ENCODE measurements at regions not wholly inside any gene's neighbourhood (a gene's known extent, or its start where the extent isn't known, plus 50 kb on each side); places are given as distances from the start of the nearest gene placed in this dataset.

DNA sequence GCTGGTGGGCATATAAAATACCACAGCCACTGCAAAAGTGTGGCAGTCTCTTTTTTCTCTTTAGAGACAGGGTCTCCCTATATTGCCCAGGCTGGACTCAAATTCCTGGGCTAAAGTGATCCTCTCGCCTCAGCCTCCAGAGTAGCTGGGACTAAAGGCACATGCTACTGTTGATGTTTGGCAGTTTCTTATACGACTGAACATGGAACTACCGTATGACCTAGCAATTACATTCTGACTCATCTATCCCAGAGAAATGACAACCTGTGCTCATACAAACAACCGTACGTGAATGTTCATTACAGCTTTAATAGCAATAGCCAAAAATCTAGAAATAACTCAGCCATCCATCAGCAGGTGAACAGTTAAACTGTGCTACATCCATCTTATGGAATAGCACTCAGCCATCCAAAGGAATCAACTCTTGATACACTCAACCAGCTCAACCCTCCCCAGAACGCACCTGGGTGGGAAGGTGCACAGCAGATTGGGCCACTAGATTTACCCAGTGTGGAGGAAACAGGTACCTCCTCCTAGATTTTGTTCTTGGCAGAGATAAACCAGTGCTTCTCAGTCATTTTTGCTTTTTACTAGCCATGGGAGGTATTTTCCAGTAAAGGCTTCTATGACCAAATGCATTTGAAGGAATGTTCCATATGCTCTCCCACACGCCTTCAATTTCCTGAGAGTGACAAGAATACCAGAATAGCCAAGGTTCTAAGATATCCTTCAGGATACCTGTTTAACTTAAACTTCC lies 130.5 kb downstream of the MED15 start:
- no peak for DNase-seq

DNA sequence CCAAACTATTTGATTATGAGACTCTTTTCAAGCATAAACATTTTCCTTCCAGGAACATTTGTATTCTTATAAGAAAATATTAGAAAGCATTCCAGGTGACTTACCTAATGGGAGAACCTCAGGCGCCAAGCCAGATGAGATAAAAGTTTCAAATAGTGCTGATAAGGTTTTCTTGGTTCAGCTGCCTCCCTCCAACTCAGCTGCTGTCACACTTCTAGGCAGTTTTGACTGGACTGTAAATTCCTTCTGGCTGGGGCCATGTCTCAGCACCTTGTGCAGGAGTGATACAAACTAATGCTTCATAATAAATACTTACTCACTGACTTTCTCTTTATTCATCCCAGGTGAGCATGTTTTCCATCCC lies 131.1 kb downstream of the MED15 start:
- no peak for DNase-seq

DNA sequence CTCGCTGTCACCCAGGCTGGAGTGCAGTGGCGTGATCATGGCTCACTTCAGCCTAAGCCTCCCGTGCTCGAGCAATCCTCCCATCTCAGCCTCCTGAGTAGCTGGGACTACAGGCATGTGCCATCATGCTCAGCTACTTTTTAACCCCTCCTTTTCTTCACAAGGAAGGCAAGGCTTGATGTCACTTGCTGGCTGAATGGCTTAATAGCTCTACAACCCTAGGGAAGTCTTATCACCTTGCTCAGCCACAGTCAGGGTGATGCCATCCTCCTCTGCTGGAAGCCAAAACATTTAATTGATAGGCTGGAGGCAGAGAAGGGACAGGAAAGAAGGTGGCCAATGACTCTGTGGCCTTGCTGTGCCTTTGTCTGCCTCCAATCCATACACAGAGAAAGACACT lies 131.9 kb downstream of the MED15 start:
- DNase-seq = no peak

DNA sequence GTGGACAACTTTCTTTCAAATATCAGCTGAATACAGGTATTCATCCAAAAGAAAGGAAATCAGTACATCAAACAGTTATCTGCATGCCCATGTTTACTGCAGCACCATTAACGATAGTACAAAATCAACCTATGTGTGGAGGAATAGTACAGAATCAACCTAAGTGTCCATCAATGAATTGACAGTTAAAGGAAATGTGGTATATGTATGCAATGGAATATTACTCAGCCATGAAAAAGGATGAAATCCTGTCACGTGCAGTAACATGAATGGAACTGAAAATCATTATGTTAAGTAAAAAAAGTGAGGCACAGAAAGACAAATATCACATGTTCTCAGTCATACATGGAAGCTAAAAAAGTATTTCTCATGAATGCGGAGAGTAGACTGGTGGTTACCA lies 132.3 kb downstream of the MED15 start:
- DNase-seq = no peak

DNA sequence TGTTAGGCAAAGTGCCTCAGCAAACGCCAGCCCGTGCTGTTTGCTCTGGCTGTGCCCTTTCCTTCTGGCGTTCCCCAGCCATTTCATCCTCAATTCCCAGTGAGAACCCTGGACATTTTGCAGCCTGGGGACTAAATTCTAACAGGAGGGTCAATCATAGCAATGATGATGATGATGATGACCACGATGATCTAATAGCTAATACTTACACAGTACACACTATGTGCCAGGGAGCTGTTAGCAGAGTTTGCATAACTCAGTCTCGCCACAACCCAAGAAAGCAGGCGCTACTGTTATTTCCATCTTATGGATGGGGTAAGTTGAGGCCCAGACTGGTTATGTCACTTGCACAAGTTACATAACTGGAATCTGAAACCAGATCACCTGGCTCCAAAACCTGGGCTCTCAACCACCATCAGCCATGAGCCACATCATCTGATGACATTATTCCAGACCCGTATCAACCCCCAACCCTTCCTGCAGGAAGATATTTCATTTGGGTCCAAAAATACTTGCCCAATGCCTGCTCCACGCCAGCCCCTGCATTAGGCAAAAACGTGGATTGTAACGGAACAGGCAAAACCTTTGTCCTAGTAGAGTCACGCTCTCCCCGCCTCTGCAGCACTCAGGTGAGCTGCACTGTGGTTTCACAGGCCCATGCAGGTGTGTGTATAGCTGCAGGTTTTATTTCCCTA lies 132.6 kb upstream of the SERPIND1 start:
- DNase-seq = no peak

DNA sequence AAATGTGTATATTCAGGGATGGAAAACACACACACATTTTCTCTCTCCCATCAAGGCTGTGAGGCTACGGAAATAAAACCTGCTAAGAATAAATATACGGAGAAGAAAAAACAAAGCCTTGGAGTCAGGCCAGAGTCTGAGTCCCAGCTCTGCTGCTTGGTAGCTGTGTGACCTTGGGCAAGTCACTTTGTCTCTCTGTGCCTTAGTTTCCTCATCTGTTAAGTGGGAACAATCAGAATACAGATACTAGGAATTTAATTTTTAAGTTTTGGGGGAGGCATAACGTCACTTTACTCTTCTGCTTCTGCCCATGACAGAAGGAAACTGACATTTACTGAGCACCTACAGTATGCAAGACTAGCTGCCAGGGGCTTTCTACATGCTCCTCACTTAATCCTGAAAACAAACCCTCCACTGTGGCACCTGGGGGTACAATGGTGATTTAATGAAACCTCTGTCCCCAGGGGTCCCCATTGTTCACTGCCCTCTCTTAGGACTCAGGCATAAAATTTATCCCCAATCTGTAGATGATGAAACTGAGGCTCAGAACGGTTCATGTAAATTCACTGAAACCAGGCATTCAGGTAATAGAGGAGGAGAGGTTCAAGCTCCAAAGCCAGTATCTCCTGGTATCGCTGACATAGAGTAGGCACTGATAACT lies 131.9 kb upstream of the SERPIND1 start:
- no peak for DNase-seq

DNA sequence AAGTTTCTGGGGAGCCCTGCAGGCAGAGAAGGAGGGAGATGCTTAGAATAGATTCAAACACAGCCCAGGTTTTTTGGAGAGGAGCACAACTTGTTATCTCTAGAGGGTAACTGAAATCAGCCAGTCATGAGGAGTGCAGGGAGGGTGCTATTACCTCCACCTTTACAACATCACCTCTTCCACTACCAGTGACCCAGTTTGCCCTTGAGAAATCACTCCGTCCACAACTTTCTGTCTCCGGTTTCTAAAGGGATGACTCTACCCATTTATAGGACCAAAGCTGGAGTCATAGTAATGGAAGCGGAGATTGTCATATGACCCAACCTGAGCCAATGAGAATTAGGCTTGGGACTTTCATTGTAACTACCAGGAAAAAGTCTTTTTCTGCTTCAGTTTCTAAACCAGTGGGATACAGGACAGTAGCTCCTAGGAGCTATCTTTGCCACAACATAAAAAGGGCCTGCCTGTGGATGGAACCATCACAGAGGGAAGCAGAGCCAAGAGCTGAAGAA lies 131.2 kb upstream of the SERPIND1 start:
- no peak for DNase-seq

DNA sequence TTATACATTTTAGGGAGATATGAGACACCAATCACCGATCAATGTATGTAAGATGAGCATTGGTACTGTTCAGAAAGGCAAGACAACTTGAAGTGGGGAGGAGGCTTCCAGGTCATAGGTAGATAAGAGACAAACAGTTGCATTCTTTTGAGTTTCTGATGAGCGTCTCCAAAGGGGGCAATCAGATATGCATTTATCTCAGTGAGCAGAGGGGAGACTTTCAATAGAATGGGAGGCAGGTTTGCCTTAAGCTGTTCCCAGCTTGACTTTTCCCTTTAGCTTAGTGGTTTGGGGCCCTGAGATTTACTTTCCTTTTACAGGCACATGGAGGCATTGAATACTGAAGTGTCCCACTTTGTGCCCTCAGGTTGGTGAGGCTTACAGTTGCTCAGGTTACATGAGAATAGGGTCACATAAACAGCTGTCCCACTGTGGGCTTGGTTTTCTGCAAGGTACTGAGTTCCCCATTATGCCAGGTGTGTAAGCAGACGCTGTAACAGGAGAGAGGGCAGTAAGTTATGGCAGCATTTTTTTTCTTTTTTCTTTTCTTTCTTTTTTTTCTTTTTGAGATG lies 129.8 kb upstream of the SERPIND1 start:
- no peak for DNase-seq

DNA sequence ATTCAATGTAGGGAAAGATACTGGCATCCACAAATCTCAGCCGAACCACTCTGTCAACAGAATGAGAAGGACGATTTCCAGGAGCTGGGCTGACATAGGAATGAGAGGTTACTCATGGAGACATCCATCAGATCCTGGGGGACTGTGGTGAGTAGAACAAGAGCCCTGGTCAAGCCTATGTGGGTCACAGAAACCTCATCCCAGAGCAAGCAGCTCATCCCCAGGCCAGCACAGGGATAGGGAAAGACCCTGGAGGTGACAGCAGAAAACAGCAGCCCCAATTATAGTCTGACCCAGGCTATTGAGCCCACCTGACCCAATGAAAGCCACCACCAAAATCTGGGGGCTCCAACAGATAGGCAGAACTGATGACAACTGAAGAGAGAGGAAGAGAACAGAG lies 128.0 kb upstream of the SERPIND1 start:
- DNase-seq = no peak

DNA sequence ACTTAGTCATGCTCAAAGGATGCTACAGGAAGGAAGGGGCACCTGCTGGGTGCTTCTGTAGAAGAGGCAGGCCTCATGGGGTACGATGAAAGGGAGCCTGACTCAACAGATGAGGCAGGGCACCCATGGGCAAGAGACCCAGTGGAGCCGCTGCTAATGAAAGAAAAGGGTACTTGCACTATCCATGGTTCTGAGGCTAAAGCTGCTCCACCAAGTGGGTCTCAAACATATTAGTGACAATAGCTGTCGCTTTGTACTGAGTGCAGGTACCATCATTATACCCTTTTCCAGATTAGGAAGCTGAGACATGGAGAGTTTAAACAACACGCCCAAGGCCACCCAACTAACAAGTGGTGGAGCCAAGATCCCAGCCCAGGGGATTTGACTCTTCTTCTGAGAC lies 127.5 kb upstream of the SERPIND1 start:
- DNase-seq = no peak

DNA sequence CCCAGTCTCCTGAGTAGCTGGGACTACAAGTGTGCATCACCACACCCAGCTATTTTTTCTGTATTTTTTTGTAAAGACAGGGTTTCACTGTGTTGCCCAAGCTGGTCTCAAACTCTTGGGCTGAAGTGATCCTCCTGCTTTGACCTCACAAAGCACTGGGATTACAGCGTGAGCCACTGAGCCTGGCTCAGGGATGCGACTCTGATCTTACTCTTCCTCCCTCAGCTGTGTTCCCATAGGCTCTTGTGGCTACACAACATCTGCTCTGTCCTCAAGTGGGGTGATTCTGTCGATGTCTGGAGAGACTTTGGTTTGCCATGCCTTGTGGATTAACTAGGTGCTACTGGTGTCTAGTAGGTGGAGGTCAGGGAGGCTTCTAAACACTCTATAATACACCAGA lies 127.0 kb upstream of the SERPIND1 start:
- no peak for DNase-seq

DNA sequence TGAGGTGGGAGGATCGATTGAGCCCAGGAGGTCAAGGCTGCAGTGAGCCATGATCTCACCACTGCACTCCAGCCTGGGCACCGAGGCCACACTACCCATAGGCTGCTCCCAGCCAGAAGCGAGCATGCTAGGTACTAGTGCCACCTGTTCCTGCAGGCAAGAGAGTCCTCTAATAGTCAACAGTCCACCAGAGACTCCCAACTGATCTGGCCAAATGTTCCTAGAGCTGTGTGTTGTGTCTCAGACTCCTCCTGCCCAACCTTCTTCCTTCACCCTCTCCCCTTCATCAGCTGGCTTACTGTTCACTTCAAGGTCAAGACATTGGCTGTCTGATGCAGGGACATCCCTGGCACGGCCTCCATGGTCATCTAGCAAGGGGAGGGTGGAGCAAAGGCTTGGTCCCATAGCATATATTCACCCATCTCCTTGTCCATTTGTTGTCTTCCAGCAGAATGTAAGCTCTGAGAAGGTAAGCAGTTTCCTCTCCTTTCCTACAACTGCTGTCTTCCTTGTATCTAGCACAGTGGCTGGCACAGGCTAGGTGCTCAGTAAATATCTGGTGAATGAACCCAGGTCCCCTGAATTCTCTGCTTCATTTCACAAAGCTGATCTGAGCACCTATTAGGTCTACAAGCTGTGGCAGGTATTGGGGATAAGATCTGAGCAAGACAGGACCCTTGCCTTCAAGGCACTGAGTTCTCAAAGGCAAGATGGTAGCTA lies 126.2 kb upstream of the SERPIND1 start:
- no peak for DNase-seq

DNA sequence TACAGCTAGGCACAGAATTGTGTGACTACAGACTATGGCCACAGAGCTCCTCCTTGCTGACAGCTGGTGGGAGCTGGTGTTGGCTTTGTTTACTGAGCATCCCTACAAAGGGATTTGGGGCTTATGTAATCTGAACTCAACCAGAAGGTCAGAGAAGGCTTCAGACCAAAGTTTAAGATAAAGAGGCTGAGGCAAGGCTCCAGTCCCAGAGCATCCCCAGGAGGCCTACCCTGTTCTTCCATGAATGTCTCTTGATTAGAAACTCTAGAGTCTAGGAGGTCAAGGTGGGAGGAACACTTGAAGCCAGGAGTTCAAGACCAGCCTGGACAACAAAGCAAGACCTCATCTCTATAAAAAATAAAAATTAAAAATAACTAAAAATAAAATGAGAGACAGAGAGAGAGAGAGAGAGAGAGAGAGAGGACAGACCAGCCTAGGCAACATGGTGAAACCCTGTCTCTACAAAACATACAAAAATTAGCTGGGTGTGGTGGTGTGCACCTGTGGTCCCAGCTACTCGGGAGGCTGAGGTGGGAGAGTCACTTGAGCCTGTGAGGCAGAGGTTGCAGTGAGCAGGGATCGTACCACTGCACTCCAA lies 125.5 kb upstream of the SERPIND1 start:
- no peak for DNase-seq

DNA sequence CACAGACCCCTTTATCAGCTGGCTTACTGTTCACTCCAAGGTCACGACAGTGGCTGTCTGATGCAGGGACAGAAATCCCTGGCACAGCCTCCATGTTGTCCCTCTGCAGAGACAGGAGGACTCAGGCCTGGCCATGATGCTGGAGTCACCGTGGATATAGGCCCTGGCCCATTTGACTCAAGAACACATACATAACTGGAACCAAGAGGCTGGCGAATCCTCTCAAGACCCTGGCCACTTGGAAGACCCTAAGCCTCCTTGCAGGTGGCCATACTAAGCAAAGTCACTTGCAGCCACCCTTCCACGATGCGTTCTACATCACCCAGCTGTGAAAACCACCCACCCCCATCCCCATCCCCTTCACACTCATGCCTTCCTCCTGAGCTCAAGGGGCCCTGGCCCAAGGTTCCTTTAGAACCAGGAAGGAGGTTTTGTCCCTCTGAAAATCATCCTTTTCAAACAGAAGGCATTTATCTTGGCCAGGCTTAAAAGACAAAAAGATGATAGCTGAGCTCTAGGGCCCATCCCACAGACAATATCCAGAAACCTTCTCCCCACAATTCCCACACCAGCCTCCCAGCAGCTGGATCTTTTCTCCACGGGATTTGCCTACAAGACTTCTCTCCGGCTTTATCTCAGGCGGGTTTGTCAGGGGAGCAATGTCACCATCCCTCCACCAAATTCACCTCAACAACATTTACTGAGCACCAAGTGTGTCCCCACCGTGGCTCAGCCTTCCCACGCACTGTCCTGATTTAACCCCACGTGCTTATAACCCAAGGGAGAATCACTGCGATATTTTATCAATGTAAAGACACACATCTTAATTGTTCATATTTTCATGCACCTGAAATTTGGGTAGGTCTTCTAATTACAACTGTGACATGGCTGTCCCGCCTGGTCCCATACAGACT lies 123.4 kb upstream of the SERPIND1 start:
- no peak for DNase-seq

DNA sequence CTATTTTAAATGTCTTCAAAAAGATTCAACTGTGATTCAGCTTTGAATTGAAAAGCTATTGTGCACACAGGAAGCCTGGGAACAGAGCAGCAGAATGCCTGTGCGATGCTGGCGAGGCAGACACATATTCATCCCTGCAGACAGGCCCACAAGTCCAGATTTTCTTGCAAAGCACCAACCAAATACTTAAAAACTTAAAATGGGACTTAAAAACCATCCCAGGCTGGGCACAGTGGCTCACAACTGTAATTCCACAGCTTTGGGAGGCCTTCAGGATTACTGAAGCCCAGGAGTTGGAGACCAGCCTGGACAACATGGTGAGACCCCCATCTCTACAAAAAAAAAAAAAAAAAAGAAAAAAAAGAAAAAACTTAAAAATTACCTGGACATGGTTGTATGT lies 122.6 kb upstream of the SERPIND1 start:
- DNase-seq = no peak

DNA sequence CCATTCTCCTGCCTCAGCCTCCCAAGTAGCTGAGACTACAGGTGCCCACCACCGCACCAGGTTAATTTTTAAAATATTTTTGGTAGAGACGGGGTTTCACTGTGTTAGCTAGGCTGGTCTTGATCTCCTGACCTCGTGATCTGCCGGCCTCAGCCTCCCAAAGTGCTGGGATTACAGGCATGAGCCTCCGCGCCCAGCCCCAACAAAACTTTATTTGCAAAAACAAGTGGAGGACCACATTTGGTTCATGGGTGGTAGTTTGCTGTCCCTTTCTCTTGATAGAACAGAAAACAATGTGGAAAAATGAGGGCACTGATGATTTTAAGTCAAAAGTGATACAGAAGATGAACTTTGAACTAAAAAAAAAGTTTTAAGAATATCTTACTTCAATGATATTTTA lies 121.8 kb upstream of the SERPIND1 start:
- DNase-seq = no peak

DNA sequence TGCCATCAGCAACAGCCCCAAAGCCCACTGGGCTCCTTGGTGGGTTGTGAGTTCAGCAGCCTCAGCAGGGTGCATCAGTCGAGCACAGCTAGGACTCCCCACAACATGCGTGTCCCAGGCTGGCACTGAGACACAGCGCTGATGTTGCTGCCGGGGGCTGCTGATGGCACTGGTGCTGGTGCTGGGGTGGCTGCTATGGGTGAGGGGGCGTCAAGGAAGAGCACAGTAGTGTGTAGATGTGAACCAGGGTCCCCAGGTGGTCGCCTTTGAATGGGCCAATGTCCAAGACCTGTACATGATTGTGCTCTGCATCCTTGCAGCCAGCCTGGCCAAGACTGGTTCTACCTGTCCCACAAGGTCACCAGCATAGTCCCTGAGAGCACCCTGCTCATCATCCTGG lies 121.3 kb upstream of the SERPIND1 start:
- no peak for DNase-seq

DNA sequence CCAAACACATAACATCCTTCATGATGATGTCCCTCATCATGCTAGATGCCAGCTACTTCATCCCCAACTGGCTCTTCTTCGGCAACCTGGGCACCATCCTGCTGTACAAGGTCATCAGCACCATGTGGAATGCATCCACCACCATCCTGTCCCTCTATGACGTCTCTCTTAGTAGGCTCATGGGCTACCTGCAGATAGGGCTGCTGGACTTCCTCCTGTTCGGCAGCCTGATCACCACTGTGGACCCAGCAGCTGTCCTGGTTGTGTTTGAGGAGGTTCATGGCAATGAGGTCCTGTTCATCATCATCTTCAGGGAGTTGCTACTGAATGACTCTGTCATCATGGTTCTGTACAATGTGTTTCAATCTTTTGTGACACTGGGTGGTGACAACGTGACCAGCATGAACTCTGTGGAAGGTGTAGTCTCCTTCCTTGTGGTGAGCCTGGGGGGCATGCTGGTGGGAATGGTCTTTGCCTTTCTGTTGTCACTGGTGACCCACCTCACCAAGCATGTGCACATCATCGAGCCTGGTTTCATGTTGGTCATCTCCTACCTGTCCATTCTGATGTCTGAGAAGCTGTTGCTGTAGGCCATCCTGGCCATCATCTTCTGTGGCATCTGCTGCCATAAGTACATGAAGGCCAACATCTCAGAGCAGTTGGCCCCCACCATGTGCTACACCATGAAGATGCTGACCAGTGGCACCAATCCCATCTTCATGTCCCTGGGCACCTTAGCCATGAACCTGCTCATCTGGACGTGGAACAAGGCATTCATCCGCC lies 120.7 kb upstream of the SERPIND1 start:
- DNase-seq = no peak

DNA sequence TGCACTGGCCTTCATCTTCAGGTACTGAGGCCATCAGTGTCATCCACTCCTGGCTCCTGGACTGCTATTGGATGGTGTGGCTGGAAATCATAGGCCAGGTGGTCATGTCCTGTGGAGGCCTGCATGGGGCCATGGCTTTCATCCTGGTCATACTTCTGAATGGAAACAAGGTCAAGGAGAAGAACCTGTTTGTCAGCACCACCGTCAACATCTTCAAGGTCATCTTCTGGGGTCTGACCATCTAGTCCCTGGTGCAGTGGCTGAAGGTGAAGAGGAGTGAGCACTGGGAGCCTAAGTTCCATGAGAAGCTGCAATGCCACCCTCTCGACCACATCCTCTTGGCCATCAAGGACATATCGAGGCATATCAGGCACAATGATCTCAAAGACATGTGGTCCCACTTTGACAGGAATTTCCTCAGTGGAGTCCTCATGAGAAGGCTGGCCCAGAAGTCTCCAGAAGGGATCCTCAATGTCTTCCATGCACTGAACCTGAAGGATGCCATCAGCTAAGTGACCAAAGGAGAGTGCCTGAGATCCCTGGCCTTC lies 120.0 kb upstream of the SERPIND1 start:
- no peak for DNase-seq

Measured in suppressor macrophage treated with lipopolysaccharide for 1 hour (primary cell).